ENCODE measurements at regions not wholly inside any gene's neighbourhood (a gene's known extent, or its start where the extent isn't known, plus 50 kb on each side); places are given as distances from the start of the nearest gene placed in this dataset.

GRCh38 chr5:28414619-28415018 lies 1376.2 kb upstream of the CDH9 start:
- no peaks in the 10 kb centered on the region for H3K27me3 ChIP-seq (ENCODE audit: insufficient read depth)
- peaks cover 26% of the 10 kb centered on the region for H3K9me3 Mint-ChIP-seq
- no peak overlapping the region for H3K4me3 Mint-ChIP-seq
- H3K27ac ChIP-seq (ENCODE audit: low read depth): no peak overlapping the region
- H3K27ac Mint-ChIP-seq: no peak overlapping the region
- no peak overlapping the region for H2AFZ ChIP-seq
- H3K4me1 ChIP-seq (ENCODE audit: insufficient read depth): no peaks in the 10 kb centered on the region
- no peaks in the 10 kb centered on the region for H3F3A ChIP-seq (replicated peaks; ENCODE audit: low read depth)
- no peak for TF ChIP-seq REST (IDR thresholded peaks at IDR 0.05; ENCODE audit: unreplicated experiment)
- ATAC-seq (no peak), DNase-seq (ENCODE audit: low spot score) (no peak)
- no peaks in the 10 kb centered on the region for H4K20me1 ChIP-seq (replicated peaks; ENCODE audit: insufficient read depth)
- H3K9me2 ChIP-seq (ENCODE audit: insufficient read depth): 0 out of 2 replicates have a peak, but pooled peaks cover 9% of the 10 kb centered on the region
- H3K27me3 Mint-ChIP-seq (ENCODE audit: insufficient read depth, low read depth, poor library complexity): no peaks in the 10 kb centered on the region
- no peaks in the 10 kb centered on the region for H3K36me3 ChIP-seq (ENCODE audit: insufficient read depth)
- H3K4me3 ChIP-seq: no peak overlapping the region
- no peaks in the 10 kb centered on the region for H3K79me2 ChIP-seq (replicated peaks; ENCODE audit: insufficient read depth)
- no peaks in the 10 kb centered on the region for H3K4me1 Mint-ChIP-seq
- no peak overlapping the region for H3K4me2 ChIP-seq
- peaks cover 15% of the 10 kb centered on the region for H3K36me3 Mint-ChIP-seq (ENCODE audit: low read depth)

GRCh38 chr5:28408651-28409050 lies 1370.3 kb upstream of the CDH9 start:
- Mint-ChIP-seq H3K36me3 (ENCODE audit: low read depth) (peaks cover 12% of the 10 kb centered on the region), H3K27me3 (ENCODE audit: insufficient read depth, low read depth, poor library complexity) (peaks cover 1% of the 10 kb centered on the region), H3K4me3 (no peak overlapping the region), H3K4me1 (peaks cover 9% of the 10 kb centered on the region; the same call in 2 of the 3 replicates), H3K27ac (no peak overlapping the region), H3K9me3 (peaks cover 20% of the 10 kb centered on the region)
- Histone ChIP-seq H3K4me3 (no peak overlapping the region), H3F3A (replicated peaks; ENCODE audit: low read depth) (no peaks in the 10 kb centered on the region), H2AFZ (no peak overlapping the region), H3K27me3 (ENCODE audit: insufficient read depth) (no peaks in the 10 kb centered on the region), H3K4me1 (ENCODE audit: insufficient read depth) (no peaks in the 10 kb centered on the region), H3K4me2 (no peak overlapping the region), H3K27ac (ENCODE audit: low read depth) (no peak overlapping the region), H3K36me3 (ENCODE audit: insufficient read depth) (peaks cover 3% of the 10 kb centered on the region), H3K9me2 (ENCODE audit: insufficient read depth) (peaks cover 20% of the 10 kb centered on the region; the same call in 1 of the 2 replicates), H3K79me2 (replicated peaks; ENCODE audit: insufficient read depth) (no peaks in the 10 kb centered on the region), H4K20me1 (replicated peaks; ENCODE audit: insufficient read depth) (no peaks in the 10 kb centered on the region)
- no peak for ATAC-seq
- no peak for DNase-seq (ENCODE audit: low spot score)
- TF ChIP-seq JUNB (IDR thresholded peaks at IDR 0.05; ENCODE audit: unreplicated experiment): no peak
- no peak for TF ChIP-seq ZNF462 (CRISPR knock-in tag; IDR thresholded peaks at IDR 0.05)
- TF ChIP-seq ETS1 (IDR thresholded peaks at IDR 0.05): no peak
- TF ChIP-seq NANOG (IDR thresholded peaks at IDR 0.05; ENCODE audit: borderline replicate concordance): no peak
- TF ChIP-seq EZH2phosphoT487 (IDR thresholded peaks at IDR 0.05; ENCODE audit: unreplicated experiment): no peak
- no peak for TF ChIP-seq CREB1 (CRISPR knock-in tag; IDR thresholded peaks at IDR 0.05; ENCODE audit: low read depth)
- no peak for TF ChIP-seq ZNF331 (CRISPR knock-in tag; IDR thresholded peaks at IDR 0.05; ENCODE audit: low read depth)
- TF ChIP-seq EZH2 (IDR thresholded peaks at IDR 0.05; ENCODE audit: low read depth, unreplicated experiment): no peak
- TF ChIP-seq CTCF (conservative IDR thresholded peaks at IDR 0.05; ENCODE audit: low read depth in 2 of 2): no peak

All from GM23338 (cell line).